ENCODE measurements at regions not wholly inside any gene's neighbourhood (a gene's known extent, or its start where the extent isn't known, plus 50 kb on each side); places are given as distances from the start of the nearest gene placed in this dataset.

GRCh38 chr6:165970001-165970400 is 197.7 kb downstream of the TBXT start:
- no peak for DNase-seq
- H3K4me2 ChIP-seq (replicated peaks; ENCODE audit: extremely low read depth, low read length, poor library complexity, severe bottlenecking) = no peak overlapping the region
- H3K27ac ChIP-seq (ENCODE audit: low read depth in 1 of 2, low read length in 2 of 2) = no peak overlapping the region
- no peaks in the 10 kb centered on the region for H3K79me2 ChIP-seq (ENCODE audit: insufficient read depth, low read length)
- no peak overlapping the region for H3K9ac ChIP-seq (ENCODE audit: insufficient read depth, low read length, poor library complexity, severe bottlenecking)
- H3K27me3 ChIP-seq (ENCODE audit: control insufficient read depth in 2 of 2, insufficient read depth in 2 of 2, low read length in 2 of 2) = no peaks in the 10 kb centered on the region
- intact Hi-C loops (cut with micrococcal nuclease) = no loop called here
- Mint-ChIP-seq H3K27ac (no peak overlapping the region), H3K36me3 (no peaks in the 10 kb centered on the region), H3K4me3 (no peak overlapping the region), H3K4me1 (no peaks in the 10 kb centered on the region), H3K27me3 (ENCODE audit: low read depth in 3 of 3) (peaks cover 2 to 6% (median 3%) of the 10 kb centered on the region in 3 donors), H3K9me3 (peaks cover 0 to 2% (median 0%) of the 10 kb centered on the region in 7 donors)
- H3K9me3 ChIP-seq (replicated peaks in 1 of 2; ENCODE audit: control insufficient read depth in 1 of 2, insufficient read depth in 1 of 2, low read length in 2 of 2) = no peaks in the 10 kb centered on the region
- no peak for TF ChIP-seq CTCF (IDR thresholded peaks at IDR 0.05)
- no peak overlapping the region for H3K4me3 ChIP-seq (replicated peaks in 1 of 3; ENCODE audit: low read depth in 2 of 3, low read length in 3 of 3)
- no peak overlapping the region for H2AFZ ChIP-seq (ENCODE audit: insufficient read depth, low read depth, low read length, poor library complexity, severe bottlenecking)
- H3K4me1 ChIP-seq (ENCODE audit: control insufficient read depth in 1 of 2, insufficient read depth in 2 of 2, low read length in 2 of 2) = no peaks in the 10 kb centered on the region
- WGBS (ENCODE audit: insufficient coverage) = 100% methylated on average over 3 of the region's 4 CpGs
- no peaks in the 10 kb centered on the region for H3K36me3 ChIP-seq (replicated peaks in 1 of 2; ENCODE audit: control insufficient read depth in 1 of 2, insufficient read depth in 2 of 2, low read length in 2 of 2)
- H4K20me1 ChIP-seq (ENCODE audit: insufficient read depth, low read length) = no peaks in the 10 kb centered on the region

GRCh38 chr6:165969184-165969583 is 198.5 kb downstream of the TBXT start:
- peaks cover 0 to 2% (median 0%) of the 10 kb centered on the region in 7 donors for H3K9me3 Mint-ChIP-seq
- no peak overlapping the region for H3K9ac ChIP-seq (ENCODE audit: insufficient read depth, low read length, poor library complexity, severe bottlenecking)
- H3K27me3 ChIP-seq (ENCODE audit: control insufficient read depth in 2 of 2, insufficient read depth in 2 of 2, low read length in 2 of 2) = no peaks in the 10 kb centered on the region
- no peaks in the 10 kb centered on the region for H3K9me3 ChIP-seq (replicated peaks in 1 of 2; ENCODE audit: control insufficient read depth in 1 of 2, insufficient read depth in 1 of 2, low read length in 2 of 2)
- no peak overlapping the region for H2AFZ ChIP-seq (ENCODE audit: insufficient read depth, low read depth, low read length, poor library complexity, severe bottlenecking)
- no peak for DNase-seq
- no peaks in the 10 kb centered on the region for H3K36me3 Mint-ChIP-seq
- H3K27ac Mint-ChIP-seq = no peak overlapping the region
- H4K20me1 ChIP-seq (ENCODE audit: insufficient read depth, low read length) = no peaks in the 10 kb centered on the region
- H3K4me3 Mint-ChIP-seq = no peak overlapping the region
- intact Hi-C loops (cut with micrococcal nuclease) = no loop called here
- H3K27me3 Mint-ChIP-seq (ENCODE audit: low read depth in 3 of 3) = peaks cover 0 to 5% (median 4%) of the 10 kb centered on the region in 3 donors
- no peaks in the 10 kb centered on the region for H3K4me1 Mint-ChIP-seq
- WGBS (ENCODE audit: insufficient coverage) = no CpG with 5 or more reads among the region's 6 CpGs
- H3K4me2 ChIP-seq (replicated peaks; ENCODE audit: extremely low read depth, low read length, poor library complexity, severe bottlenecking) = no peak overlapping the region
- no peaks in the 10 kb centered on the region for H3K4me1 ChIP-seq (ENCODE audit: control insufficient read depth in 1 of 2, insufficient read depth in 2 of 2, low read length in 2 of 2)
- no peak for TF ChIP-seq CTCF (IDR thresholded peaks at IDR 0.05)
- no peak overlapping the region for H3K27ac ChIP-seq (ENCODE audit: low read depth in 1 of 2, low read length in 2 of 2)
- H3K4me3 ChIP-seq (replicated peaks in 1 of 3; ENCODE audit: low read depth in 2 of 3, low read length in 3 of 3) = no peak overlapping the region
- no peaks in the 10 kb centered on the region for H3K36me3 ChIP-seq (replicated peaks in 1 of 2; ENCODE audit: control insufficient read depth in 1 of 2, insufficient read depth in 2 of 2, low read length in 2 of 2)
- no peaks in the 10 kb centered on the region for H3K79me2 ChIP-seq (ENCODE audit: insufficient read depth, low read length)
